GM23338 (cell line): ENCODE measurements at regions not wholly inside any gene's neighbourhood (a gene's known extent, or its start where the extent isn't known, plus 50 kb on each side); places are given as distances from the start of the nearest gene placed in this dataset.

Source experiments
- ATAC-seq: fragments of 200-7000 bp; cut with Tn5 transposase; 3 replicates; pipeline ENCODE4 v1.9.1; 2020
- DNase-seq: peaks from one replicate; pipeline ENCODE4 v3.0.0-alpha.2; 2015; ENCODE audit warnings: low spot score
- H2AFZ ChIP-seq: fragments of 200-600 bp; sonication (generic); 2 replicates; pipeline ENCODE4 v1.8.0; 2016; ENCODE audit warnings: antibody characterized with exemption, mild to moderate bottlenecking, moderate library complexity
- H3F3A ChIP-seq: fragments of 200-600 bp; sonication (generic); replicated peaks from 2 replicates; pipeline ENCODE4 v1.8.0; 2017; ENCODE audit warnings: antibody characterized with exemption, mixed run types, low read depth
- H3K27ac ChIP-seq: fragments of 200-600 bp; sonication (generic); 2 replicates; pipeline ENCODE4 v1.6.1; 2016; ENCODE audit warnings: low read depth
- H3K27me3 ChIP-seq: fragments of 200-600 bp; sonication (generic); 2 replicates; pipeline ENCODE4 v1.8.0; 2016; ENCODE audit warnings: mild to moderate bottlenecking, mixed run types, moderate library complexity; ENCODE audit not compliant: insufficient read depth
- H3K36me3 ChIP-seq: fragments of 200-600 bp; sonication (generic); 2 replicates; pipeline ENCODE4 v1.8.0; 2016; ENCODE audit warnings: mild to moderate bottlenecking; ENCODE audit not compliant: insufficient read depth
- H3K4me1 ChIP-seq: fragments of 200-600 bp; sonication (generic); 2 replicates; pipeline ENCODE4 v1.8.0; 2016; ENCODE audit warnings: mild to moderate bottlenecking, moderate library complexity; ENCODE audit not compliant: insufficient read depth
- H3K4me2 ChIP-seq: fragments of 200-600 bp; sonication (generic); 2 replicates; pipeline ENCODE4 v1.7.1; 2017; ENCODE audit warnings: mixed run types
- H3K4me3 ChIP-seq: fragments of 200-600 bp; sonication (generic); 2 replicates; pipeline ENCODE4 v1.6.1; 2016; ENCODE audit warnings: mixed run types
- H3K79me2 ChIP-seq: fragments of 200-600 bp; sonication (generic); replicated peaks from 2 replicates; pipeline ENCODE4 v1.8.0; 2017; ENCODE audit warnings: mild to moderate bottlenecking; ENCODE audit not compliant: insufficient read depth
- H3K9me2 ChIP-seq: fragments of 200-600 bp; sonication (generic); 2 replicates; pipeline ENCODE4 v1.8.0; 2017; ENCODE audit not compliant: insufficient read depth
- H4K20me1 ChIP-seq: fragments of 200-600 bp; sonication (generic); replicated peaks from 2 replicates; pipeline ENCODE4 v1.8.0; 2017; ENCODE audit warnings: mild to moderate bottlenecking; ENCODE audit not compliant: insufficient read depth
- H3K27ac Mint-ChIP-seq: 2 replicates; pipeline ENCODE4 v1.8.0; 2020; ENCODE audit warnings: inconsistent platforms, mild to moderate bottlenecking, moderate library complexity, mixed read lengths
- H3K27me3 Mint-ChIP-seq: 3 replicates; pipeline ENCODE4 v1.8.0; 2022; ENCODE audit warnings: low read depth, mild to moderate bottlenecking, moderate library complexity, mixed read lengths, inconsistent platforms; ENCODE audit not compliant: insufficient read depth, poor library complexity
- H3K36me3 Mint-ChIP-seq: 3 replicates; pipeline ENCODE4 v1.8.0; 2021; ENCODE audit warnings: low read depth, mild to moderate bottlenecking, inconsistent platforms, moderate library complexity, mixed read lengths
- H3K4me1 Mint-ChIP-seq: 3 replicates; pipeline ENCODE4 v1.8.0; 2020; ENCODE audit warnings: mild to moderate bottlenecking, inconsistent platforms, mixed read lengths
- H3K4me3 Mint-ChIP-seq: 3 replicates; pipeline ENCODE4 v1.8.0; 2021; ENCODE audit warnings: moderate library complexity, mild to moderate bottlenecking, inconsistent platforms, mixed read lengths
- H3K9me3 Mint-ChIP-seq: 3 replicates; pipeline ENCODE4 v1.8.0; 2020; ENCODE audit warnings: moderate library complexity, mild to moderate bottlenecking, inconsistent platforms, mixed read lengths
- EZH2 ChIP-seq: fragments of 200-600 bp; sonication (generic); IDR thresholded peaks from one replicate; pipeline ENCODE4 v1.8.0; 2017; ENCODE audit warnings: antibody characterized with exemption, mild to moderate bottlenecking, low read depth; ENCODE audit not compliant: unreplicated experiment
- NANOG ChIP-seq: IDR thresholded peaks from 2 replicates; pipeline ENCODE4 v1.6.1; 2016; ENCODE audit warnings: antibody characterized with exemption, borderline replicate concordance
- POLR2AphosphoS5 ChIP-seq: IDR thresholded peaks from 2 replicates; pipeline ENCODE4 v1.6.1; 2016; ENCODE audit warnings: antibody characterized with exemption, low read depth
- ZNF114 ChIP-seq: fragments of 250-450 bp; sonication (Bioruptor Pico); IDR thresholded peaks from 2 replicates; pipeline ENCODE4 v1.5.0; 2020; ENCODE audit warnings: mild to moderate bottlenecking, moderate library complexity
- ZNF331 ChIP-seq: fragments of 250-450 bp; sonication (Bioruptor Pico); IDR thresholded peaks from 2 replicates; pipeline ENCODE4 v1.5.0; 2020; ENCODE audit warnings: low read depth, mild to moderate bottlenecking, moderate library complexity
- TF ChIP-seq, protein P1 (sequence below), 2 experiments: fragments of 200-600 bp in 1 of 2; sonication (generic) in 1 of 2; conservative IDR thresholded peaks; 2 replicates each; pipeline versions ENCODE4 v1.5.1 to v1.6.1; 2016 to 2017; ENCODE audit warnings: antibody characterized with exemption in 2 of 2, low read depth in 2 of 2, mild to moderate bottlenecking in 2 of 2, moderate library complexity in 1 of 2
- TF ChIP-seq, protein P2 (sequence below): IDR thresholded peaks from one replicate; pipeline ENCODE4 v1.6.1; 2018; ENCODE audit warnings: antibody characterized with exemption; ENCODE audit not compliant: unreplicated experiment
- TF ChIP-seq, protein P3 (sequence below): IDR thresholded peaks from 2 replicates; pipeline ENCODE4 v1.6.1; 2016; ENCODE audit warnings: antibody characterized with exemption

DNA sequence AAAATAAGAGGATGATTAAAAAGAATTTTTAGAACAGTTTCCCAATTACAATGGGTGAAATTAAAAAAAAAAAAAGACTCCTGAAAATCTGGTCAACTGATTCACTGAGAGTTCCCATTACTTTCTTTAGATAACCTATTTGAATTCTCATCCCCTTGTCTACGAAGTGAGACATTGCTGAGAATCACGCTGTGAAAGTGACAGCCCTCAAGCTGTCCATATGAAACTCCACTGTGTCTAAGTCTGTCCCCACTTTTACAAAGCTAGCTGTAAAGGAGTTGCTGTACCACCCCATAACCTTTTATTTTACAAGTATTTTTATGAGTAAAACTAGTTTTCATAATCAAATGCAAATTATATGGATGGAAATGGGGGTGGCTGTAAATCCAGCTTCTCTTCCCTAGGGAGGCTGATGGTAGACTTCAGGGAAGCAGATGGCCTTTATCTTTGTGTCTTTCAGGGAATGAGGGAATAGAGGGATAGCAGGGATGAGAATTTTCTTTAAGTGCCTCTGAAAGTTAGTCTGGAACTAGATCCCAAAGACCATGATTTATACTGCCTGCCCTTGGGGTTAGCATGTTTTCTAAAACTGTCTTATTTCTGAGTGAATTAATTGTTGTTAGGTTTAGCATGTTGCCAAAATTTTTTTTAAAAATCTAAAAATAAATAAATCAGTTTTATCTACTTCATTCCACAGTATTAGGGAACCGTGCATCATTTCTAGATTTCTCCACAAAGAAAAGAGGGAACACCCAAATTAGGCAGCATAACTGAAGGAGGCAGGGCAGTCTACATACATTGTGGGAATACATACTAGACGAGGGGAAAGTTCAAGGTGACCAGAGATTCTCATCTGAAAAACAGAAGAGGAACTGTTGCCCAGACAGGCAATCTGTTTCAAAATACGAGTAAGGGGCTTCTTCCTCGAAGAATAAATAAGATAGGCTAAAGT, 1219.1 kb downstream of the UQCRFS1 start (continued):
- TF ChIP-seq, protein P1, sequence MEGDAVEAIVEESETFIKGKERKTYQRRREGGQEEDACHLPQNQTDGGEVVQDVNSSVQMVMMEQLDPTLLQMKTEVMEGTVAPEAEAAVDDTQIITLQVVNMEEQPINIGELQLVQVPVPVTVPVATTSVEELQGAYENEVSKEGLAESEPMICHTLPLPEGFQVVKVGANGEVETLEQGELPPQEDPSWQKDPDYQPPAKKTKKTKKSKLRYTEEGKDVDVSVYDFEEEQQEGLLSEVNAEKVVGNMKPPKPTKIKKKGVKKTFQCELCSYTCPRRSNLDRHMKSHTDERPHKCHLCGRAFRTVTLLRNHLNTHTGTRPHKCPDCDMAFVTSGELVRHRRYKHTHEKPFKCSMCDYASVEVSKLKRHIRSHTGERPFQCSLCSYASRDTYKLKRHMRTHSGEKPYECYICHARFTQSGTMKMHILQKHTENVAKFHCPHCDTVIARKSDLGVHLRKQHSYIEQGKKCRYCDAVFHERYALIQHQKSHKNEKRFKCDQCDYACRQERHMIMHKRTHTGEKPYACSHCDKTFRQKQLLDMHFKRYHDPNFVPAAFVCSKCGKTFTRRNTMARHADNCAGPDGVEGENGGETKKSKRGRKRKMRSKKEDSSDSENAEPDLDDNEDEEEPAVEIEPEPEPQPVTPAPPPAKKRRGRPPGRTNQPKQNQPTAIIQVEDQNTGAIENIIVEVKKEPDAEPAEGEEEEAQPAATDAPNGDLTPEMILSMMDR (conservative IDR thresholded peaks at IDR 0.05; ENCODE audit: low read depth in 2 of 2): no peak

DNA sequence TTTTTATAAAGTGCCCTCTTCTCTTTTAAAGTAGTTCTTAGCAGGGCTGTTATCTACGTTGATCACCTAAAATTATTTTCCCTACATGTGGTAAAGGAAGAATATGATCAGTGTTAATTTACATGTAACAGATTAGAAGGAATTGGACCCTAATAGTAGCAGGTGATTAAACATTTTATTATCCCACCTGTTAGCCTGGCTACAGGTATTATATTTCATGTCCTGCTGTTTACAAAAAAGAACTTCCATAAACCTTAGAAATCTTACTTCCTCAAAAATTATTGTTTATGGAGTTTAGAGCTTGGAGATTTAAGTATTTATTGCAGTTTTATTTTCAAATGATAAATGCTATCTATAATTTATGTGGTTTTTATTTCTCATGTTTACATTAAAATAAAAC, 1226.7 kb downstream of the UQCRFS1 start:
- H3K4me1 ChIP-seq: no peaks in the 10 kb centered on the region
- Mint-ChIP-seq H3K27ac (no peak overlapping the region), H3K4me1 (0 out of 3 replicates have a peak, but pooled peaks cover 2% of the 10 kb centered on the region), H3K36me3 (no peaks in the 10 kb centered on the region), H3K4me3 (no peak overlapping the region), H3K27me3 (peaks cover 2% of the 10 kb centered on the region), H3K9me3 (no peaks in the 10 kb centered on the region)
- no peak for ATAC-seq
- no peaks in the 10 kb centered on the region for H3K9me2 ChIP-seq
- H3K36me3 ChIP-seq: no peaks in the 10 kb centered on the region
- H4K20me1 ChIP-seq: no peaks in the 10 kb centered on the region
- no peak overlapping the region for H3K4me3 ChIP-seq
- no peaks in the 10 kb centered on the region for H3F3A ChIP-seq
- no peak for DNase-seq
- no peak overlapping the region for H3K4me2 ChIP-seq
- TF ChIP-seq ZNF331 (CRISPR knock-in tag): no peak
- no peaks in the 10 kb centered on the region for H3K27me3 ChIP-seq
- H3K27ac ChIP-seq: no peak overlapping the region
- H2AFZ ChIP-seq: no peak overlapping the region
- no peaks in the 10 kb centered on the region for H3K79me2 ChIP-seq

DNA sequence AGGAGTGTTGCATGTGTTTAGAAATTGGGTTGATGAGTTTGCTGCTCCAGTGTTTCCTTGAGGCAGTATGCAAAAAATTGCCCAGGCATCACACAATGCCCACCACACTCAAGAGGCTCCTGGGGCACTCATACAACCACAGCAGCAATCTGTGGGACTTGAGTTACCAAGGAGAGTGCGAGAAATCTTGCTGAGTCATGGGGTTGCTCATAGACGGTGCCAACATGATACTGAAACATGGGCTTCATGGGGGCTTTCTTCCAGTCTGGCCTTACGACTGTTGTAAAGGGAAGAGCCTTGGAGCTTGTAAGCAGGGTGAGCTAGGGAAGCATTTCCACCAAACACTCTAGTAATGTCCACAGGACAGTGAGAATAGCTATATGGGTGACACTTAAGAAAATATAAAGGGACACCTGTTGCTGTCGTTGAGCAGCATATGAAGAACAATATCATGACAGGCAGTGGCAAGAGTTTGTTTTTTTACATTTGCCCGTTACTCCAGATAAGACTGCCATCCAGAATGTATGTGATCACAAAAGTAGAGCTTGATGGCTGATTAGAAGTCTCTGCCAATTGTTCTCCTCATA, 1237.4 kb downstream of the UQCRFS1 start:
- Mint-ChIP-seq H3K4me1 (peaks cover 18% of the 10 kb centered on the region), H3K9me3 (no peaks in the 10 kb centered on the region; the same call in 2 of the 3 replicates), H3K36me3 (no peaks in the 10 kb centered on the region), H3K27me3 (peaks cover 3% of the 10 kb centered on the region), H3K27ac (peak overlapping the region; percentile 69), H3K4me3 (no peak overlapping the region)
- Histone ChIP-seq H2AFZ (peak overlapping the region; percentile 77; the same call in 1 of the 2 replicates), H3K4me3 (no peak overlapping the region), H4K20me1 (no peaks in the 10 kb centered on the region), H3K79me2 (no peaks in the 10 kb centered on the region), H3K36me3 (no peaks in the 10 kb centered on the region), H3K27me3 (no peaks in the 10 kb centered on the region), H3K4me1 (peaks cover 4% of the 10 kb centered on the region; the same call in 1 of the 2 replicates), H3K9me2 (no peaks in the 10 kb centered on the region), H3K4me2 (no peak overlapping the region), H3K27ac (no peak overlapping the region), H3F3A (no peaks in the 10 kb centered on the region)
- ATAC-seq (no peak), DNase-seq (no peak)
- TF ChIP-seq POLR2AphosphoS5: no peak
- TF ChIP-seq EZH2: no peak
- TF ChIP-seq, protein P2, sequence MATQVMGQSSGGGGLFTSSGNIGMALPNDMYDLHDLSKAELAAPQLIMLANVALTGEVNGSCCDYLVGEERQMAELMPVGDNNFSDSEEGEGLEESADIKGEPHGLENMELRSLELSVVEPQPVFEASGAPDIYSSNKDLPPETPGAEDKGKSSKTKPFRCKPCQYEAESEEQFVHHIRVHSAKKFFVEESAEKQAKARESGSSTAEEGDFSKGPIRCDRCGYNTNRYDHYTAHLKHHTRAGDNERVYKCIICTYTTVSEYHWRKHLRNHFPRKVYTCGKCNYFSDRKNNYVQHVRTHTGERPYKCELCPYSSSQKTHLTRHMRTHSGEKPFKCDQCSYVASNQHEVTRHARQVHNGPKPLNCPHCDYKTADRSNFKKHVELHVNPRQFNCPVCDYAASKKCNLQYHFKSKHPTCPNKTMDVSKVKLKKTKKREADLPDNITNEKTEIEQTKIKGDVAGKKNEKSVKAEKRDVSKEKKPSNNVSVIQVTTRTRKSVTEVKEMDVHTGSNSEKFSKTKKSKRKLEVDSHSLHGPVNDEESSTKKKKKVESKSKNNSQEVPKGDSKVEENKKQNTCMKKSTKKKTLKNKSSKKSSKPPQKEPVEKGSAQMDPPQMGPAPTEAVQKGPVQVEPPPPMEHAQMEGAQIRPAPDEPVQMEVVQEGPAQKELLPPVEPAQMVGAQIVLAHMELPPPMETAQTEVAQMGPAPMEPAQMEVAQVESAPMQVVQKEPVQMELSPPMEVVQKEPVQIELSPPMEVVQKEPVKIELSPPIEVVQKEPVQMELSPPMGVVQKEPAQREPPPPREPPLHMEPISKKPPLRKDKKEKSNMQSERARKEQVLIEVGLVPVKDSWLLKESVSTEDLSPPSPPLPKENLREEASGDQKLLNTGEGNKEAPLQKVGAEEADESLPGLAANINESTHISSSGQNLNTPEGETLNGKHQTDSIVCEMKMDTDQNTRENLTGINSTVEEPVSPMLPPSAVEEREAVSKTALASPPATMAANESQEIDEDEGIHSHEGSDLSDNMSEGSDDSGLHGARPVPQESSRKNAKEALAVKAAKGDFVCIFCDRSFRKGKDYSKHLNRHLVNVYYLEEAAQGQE: no peak
- TF ChIP-seq, protein P1 (conservative IDR thresholded peaks at IDR 0.05; ENCODE audit: low read depth in 2 of 2): no peak
- no peak for TF ChIP-seq ZNF331 (CRISPR knock-in tag)
- TF ChIP-seq, protein P3, sequence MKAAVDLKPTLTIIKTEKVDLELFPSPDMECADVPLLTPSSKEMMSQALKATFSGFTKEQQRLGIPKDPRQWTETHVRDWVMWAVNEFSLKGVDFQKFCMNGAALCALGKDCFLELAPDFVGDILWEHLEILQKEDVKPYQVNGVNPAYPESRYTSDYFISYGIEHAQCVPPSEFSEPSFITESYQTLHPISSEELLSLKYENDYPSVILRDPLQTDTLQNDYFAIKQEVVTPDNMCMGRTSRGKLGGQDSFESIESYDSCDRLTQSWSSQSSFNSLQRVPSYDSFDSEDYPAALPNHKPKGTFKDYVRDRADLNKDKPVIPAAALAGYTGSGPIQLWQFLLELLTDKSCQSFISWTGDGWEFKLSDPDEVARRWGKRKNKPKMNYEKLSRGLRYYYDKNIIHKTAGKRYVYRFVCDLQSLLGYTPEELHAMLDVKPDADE: no peak
- no peak for TF ChIP-seq NANOG
- no peak for TF ChIP-seq ZNF114
